ENCODE measurements at regions not wholly inside any gene's neighbourhood (a gene's known extent, or its start where the extent isn't known, plus 50 kb on each side); places are given as distances from the start of the nearest gene placed in this dataset.

DNA sequence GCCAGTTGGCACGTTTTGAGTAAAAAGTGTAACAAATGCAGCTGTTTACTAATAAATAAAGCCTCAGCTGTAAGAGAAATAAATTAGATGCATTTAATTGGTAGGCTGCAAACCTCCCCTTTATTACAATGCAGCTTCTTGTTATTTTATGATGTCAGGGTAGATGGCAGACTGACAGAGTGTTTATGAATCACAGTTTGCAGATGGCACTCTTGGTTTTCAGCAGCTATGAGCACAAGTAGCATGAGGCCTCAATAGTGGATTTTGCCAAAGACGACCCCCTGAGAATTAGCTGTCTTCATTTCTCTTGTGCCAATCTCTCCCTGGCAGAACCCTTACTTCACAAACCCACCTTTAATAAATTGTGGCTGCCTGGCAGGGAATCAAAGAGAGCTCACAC lies 161.2 kb upstream of the C1orf87 start:
- H3K27me3 ChIP-seq (ENCODE audit: control insufficient read depth, insufficient read depth, low read length) = no peaks in the 10 kb centered on the region
- H3K36me3 ChIP-seq (ENCODE audit: control insufficient read depth, insufficient read depth, low read length) = no peaks in the 10 kb centered on the region
- TF ChIP-seq, protein P1, sequence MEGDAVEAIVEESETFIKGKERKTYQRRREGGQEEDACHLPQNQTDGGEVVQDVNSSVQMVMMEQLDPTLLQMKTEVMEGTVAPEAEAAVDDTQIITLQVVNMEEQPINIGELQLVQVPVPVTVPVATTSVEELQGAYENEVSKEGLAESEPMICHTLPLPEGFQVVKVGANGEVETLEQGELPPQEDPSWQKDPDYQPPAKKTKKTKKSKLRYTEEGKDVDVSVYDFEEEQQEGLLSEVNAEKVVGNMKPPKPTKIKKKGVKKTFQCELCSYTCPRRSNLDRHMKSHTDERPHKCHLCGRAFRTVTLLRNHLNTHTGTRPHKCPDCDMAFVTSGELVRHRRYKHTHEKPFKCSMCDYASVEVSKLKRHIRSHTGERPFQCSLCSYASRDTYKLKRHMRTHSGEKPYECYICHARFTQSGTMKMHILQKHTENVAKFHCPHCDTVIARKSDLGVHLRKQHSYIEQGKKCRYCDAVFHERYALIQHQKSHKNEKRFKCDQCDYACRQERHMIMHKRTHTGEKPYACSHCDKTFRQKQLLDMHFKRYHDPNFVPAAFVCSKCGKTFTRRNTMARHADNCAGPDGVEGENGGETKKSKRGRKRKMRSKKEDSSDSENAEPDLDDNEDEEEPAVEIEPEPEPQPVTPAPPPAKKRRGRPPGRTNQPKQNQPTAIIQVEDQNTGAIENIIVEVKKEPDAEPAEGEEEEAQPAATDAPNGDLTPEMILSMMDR (IDR thresholded peaks at IDR 0.05; ENCODE audit: insufficient read depth, low read length, poor library complexity, severe bottlenecking) = no peak
- H3K4me3 ChIP-seq (ENCODE audit: low read depth, low read length) = no peak overlapping the region
- DNase-seq (ENCODE audit: low read depth) = no peak

DNA sequence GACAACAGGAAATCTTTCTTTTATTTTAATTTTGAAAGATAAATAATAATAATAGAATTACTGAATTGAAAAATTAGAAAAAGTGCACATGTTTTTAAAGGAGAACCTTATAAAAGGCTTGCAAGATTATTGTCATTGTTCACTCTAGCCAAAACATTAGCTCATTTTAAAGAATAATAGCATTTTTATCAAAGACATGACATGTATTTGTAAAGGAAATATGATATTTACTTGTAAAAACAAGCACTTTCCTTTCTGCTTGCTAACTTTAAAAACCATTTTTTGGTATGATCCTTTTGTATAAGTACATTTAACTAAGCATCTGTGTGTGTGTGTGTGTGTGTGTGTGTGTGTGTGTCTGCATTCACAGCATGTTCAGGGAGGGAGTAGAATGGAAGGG lies 156.3 kb upstream of the C1orf87 start:
- H3K27me3 ChIP-seq (ENCODE audit: control insufficient read depth, insufficient read depth, low read length) = no peaks in the 10 kb centered on the region
- no peaks in the 10 kb centered on the region for H3K36me3 ChIP-seq (ENCODE audit: control insufficient read depth, insufficient read depth, low read length)
- TF ChIP-seq, protein P1 (IDR thresholded peaks at IDR 0.05; ENCODE audit: insufficient read depth, low read length, poor library complexity, severe bottlenecking) = no peak
- no peak for DNase-seq (ENCODE audit: low read depth)
- no peak overlapping the region for H3K4me3 ChIP-seq (ENCODE audit: low read depth, low read length)

DNA sequence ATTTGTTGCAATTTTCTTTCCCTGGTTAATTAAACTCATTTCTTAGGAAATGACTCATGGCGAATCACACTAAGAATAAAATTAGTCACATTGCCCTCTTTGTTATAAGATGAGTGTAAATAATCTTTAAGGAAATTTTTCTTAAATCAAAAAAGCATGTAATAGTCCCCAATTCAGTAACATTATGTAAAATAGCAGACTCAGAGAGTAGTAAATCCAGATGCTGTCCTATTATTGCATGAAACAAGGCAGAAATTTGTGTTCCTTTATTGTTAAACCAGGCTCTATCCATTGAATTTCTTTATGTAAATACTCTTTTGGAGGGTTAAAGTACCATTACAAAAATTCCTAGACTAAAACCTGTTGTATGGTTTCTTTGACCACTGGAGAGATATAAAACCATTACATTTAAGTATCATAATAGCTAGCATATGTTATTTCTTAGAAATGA lies 154.5 kb upstream of the C1orf87 start:
- TF ChIP-seq, protein P1 (IDR thresholded peaks at IDR 0.05; ENCODE audit: insufficient read depth, low read length, poor library complexity, severe bottlenecking) = no peak
- Histone ChIP-seq H3K4me3 (ENCODE audit: low read depth, low read length) (no peak overlapping the region), H3K36me3 (ENCODE audit: control insufficient read depth, insufficient read depth, low read length) (no peaks in the 10 kb centered on the region), H3K27me3 (ENCODE audit: control insufficient read depth, insufficient read depth, low read length) (no peaks in the 10 kb centered on the region)
- peak; percentile 1 for DNase-seq (ENCODE audit: low read depth)

- no peak for DNase-seq (ENCODE audit: low read depth)
- TF ChIP-seq, protein P1 (IDR thresholded peaks at IDR 0.05; ENCODE audit: insufficient read depth, low read length, poor library complexity, severe bottlenecking) = no peak
- no peaks in the 10 kb centered on the region for H3K36me3 ChIP-seq (ENCODE audit: control insufficient read depth, insufficient read depth, low read length)
- H3K27me3 ChIP-seq (ENCODE audit: control insufficient read depth, insufficient read depth, low read length) = no peaks in the 10 kb centered on the region
- H3K4me3 ChIP-seq (ENCODE audit: low read depth, low read length) = no peak overlapping the region
Observed at GRCh38 chr1:60227601-60228000, 154.0 kb upstream of the C1orf87 start.

- DNase-seq (ENCODE audit: low read depth) = no peak
- TF ChIP-seq, protein P1 (IDR thresholded peaks at IDR 0.05; ENCODE audit: insufficient read depth, low read length, poor library complexity, severe bottlenecking) = no peak
- Histone ChIP-seq H3K36me3 (ENCODE audit: control insufficient read depth, insufficient read depth, low read length) (no peaks in the 10 kb centered on the region), H3K27me3 (ENCODE audit: control insufficient read depth, insufficient read depth, low read length) (no peaks in the 10 kb centered on the region), H3K4me3 (ENCODE audit: low read depth, low read length) (no peak overlapping the region)
Observed at GRCh38 chr1:60225486-60225885, 151.9 kb upstream of the C1orf87 start.

DNA sequence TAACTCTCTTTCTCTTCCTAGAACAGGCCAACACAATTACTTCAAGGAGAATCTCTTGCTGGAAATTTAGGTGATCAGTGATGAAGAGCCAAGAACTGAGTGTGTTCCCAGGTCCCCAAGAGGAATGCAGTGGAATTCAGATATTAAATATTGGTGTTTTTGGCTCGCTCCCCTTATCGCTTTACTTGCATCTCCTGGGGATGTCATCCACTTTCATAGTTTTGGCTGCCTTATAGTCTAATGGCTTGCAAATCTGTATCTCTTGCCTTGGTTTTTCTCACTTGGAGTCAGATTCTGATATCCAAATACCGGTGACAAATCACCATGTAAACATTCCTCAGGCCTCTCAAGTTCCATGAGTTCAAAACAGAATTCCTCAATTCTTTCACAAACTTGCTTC lies 151.0 kb upstream of the C1orf87 start:
- Histone ChIP-seq H3K36me3 (ENCODE audit: control insufficient read depth, insufficient read depth, low read length) (no peaks in the 10 kb centered on the region), H3K4me3 (ENCODE audit: low read depth, low read length) (no peak overlapping the region), H3K27me3 (ENCODE audit: control insufficient read depth, insufficient read depth, low read length) (no peaks in the 10 kb centered on the region)
- TF ChIP-seq, protein P1 (IDR thresholded peaks at IDR 0.05; ENCODE audit: insufficient read depth, low read length, poor library complexity, severe bottlenecking) = no peak
- no peak for DNase-seq (ENCODE audit: low read depth)

Measured in kidney epithelial cell (primary cell).